IPS DF 19.7 (cell line): ENCODE measurements at regions not wholly inside any gene's neighbourhood (a gene's known extent, or its start where the extent isn't known, plus 50 kb on each side); places are given as distances from the start of the nearest gene placed in this dataset.

Experiments
- DNase-seq: peaks from one replicate; pipeline ENCODE4 v3.0.0-alpha.2; 2013; ENCODE audit warnings: low read depth, low spot score

GRCh38 chr3:175869404-175869803, 1010.3 kb downstream of the NAALADL2 start:
- DNase-seq: no peak

- no peak for DNase-seq
These were observed 1009.5 kb downstream of the NAALADL2 start for GRCh38 chr3:175868626-175869025.

GRCh38 chr3:175865724-175866123, 1006.6 kb downstream of the NAALADL2 start:
- DNase-seq: no peak

DNA sequence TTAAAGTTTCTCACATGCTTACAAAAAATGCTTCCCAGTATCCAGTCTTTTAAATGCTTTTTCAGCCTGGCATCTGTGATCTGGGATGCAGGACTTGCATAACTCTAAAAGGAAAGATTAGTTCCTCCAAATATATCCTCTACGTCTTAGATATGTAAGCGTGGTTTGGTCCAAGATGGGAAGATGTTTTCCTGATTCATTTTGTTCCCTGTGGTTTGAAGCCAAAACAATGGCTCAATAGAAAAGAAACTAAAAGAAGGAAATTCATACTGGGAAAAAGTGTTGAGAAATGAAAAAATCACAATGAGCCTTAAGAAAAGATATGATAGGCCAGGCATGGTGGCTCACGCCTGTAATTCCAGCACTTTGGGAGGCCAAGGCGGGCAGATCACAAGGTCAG, 1002.8 kb downstream of the NAALADL2 start:
- no peak for DNase-seq
